HepG2 (cell line): ENCODE measurements at regions not wholly inside any gene's neighbourhood (a gene's known extent, or its start where the extent isn't known, plus 50 kb on each side); places are given as distances from the start of the nearest gene placed in this dataset.

Experiments
- ATAC-seq: fragments of 200-7000 bp; cut with Tn5 transposase; 3 replicates; pipeline ENCODE4 v1.9.1; 2020; ENCODE audit warnings: mild to moderate bottlenecking, moderate library complexity
- BruUV-seq: library from RNA; stranded (reverse); fragments of 400-500 nt; replicated peaks from 2 replicates; lab custom pipeline; 2021; lab: Mats Ljungman, UMichigan
- CTCF ChIA-PET: fragments of 300-600 bp; formaldehyde crosslinking; extraction: SDS; loops from one replicate; lab custom pipeline; 2021; ENCODE audit warnings: low total read pairs, inconsistent platforms, low intra/inter-chr PET ratio; lab: Yijun Ruan, JAX
- POLR2A ChIA-PET: fragments of 350-600 bp; sonication (Branson Sonifier 250); formaldehyde crosslinking; loops from one replicate; lab custom pipeline; 2020; ENCODE audit warnings: antibody characterized with exemption, inconsistent platforms; lab: Yijun Ruan, JAX
- DNase-seq: peaks from one replicate; pipeline ENCODE4 v3.0.0-alpha.2; 2015; ENCODE audit warnings: low spot score
- FAIRE-seq: peaks from 3 replicates; lab custom pipeline; 2011; peaks lifted over from hg19 to GRCh38; lab: Jason Lieb, UNC
- H2AFZ ChIP-seq: one replicate; pipeline ENCODE4 v1.6.1; 2011; ENCODE audit warnings: low read length, inconsistent platforms
- H3K27ac ChIP-seq: fragments of 300-600 bp; 3 replicates; pipeline ENCODE4 v1.8.0; 2011; ENCODE audit warnings: mixed run types, mild to moderate bottlenecking, mixed read lengths, low read length, inconsistent platforms; ENCODE audit not compliant: insufficient read depth; ENCODE audit errors: extremely low read length
- H3K27me3 ChIP-seq, 2 experiments: fragments of 200-600 bp in 1 of 2; 2 replicates in 1 of 2; 3 replicates in 1 of 2; pipeline versions ENCODE4 v1.6.0 to v1.8.0; 2011; ENCODE audit warnings: low read length in 2 of 2, mild to moderate bottlenecking in 2 of 2, moderate library complexity in 2 of 2, inconsistent platforms in 1 of 2; ENCODE audit not compliant: insufficient read depth in 2 of 2, control insufficient read depth in 1 of 2
- H3K36me3 ChIP-seq, 2 experiments: fragments of 200-600 bp in 1 of 2; replicated peaks in 1 of 2; 2 replicates in 1 of 2; 3 replicates in 1 of 2; pipeline versions ENCODE4 v1.5.1 to v1.8.0; 2011; ENCODE audit warnings: low read length in 2 of 2, inconsistent platforms in 1 of 2; ENCODE audit not compliant: insufficient read depth in 2 of 2, control insufficient read depth in 1 of 2
- H3K4me1 ChIP-seq: 2 replicates; pipeline ENCODE4 v1.5.1; 2012; ENCODE audit warnings: low read length, inconsistent platforms; ENCODE audit not compliant: insufficient read depth
- H3K4me2 ChIP-seq: 2 replicates; pipeline ENCODE4 v1.6.0; 2011; ENCODE audit warnings: low read depth, low read length, inconsistent platforms
- H3K4me3 ChIP-seq, 3 experiments: fragments of 200-600 bp in 1 of 3; sonication (generic), shearing (Covaris generic) in 1 of 3; replicated peaks in 1 of 3; 2 replicates each; pipeline ENCODE4 v1.5.1; 2011 to 2016; ENCODE audit warnings: low read length in 3 of 3, inconsistent platforms in 2 of 3, low read depth in 2 of 3, mild to moderate bottlenecking in 2 of 3, control low read depth in 1 of 3, mixed read lengths in 1 of 3; ENCODE audit not compliant: insufficient read depth in 1 of 3
- H3K79me2 ChIP-seq: one replicate; pipeline ENCODE4 v1.6.1; 2011; ENCODE audit warnings: low read length, inconsistent platforms; ENCODE audit not compliant: insufficient read depth
- H3K9ac ChIP-seq: 2 replicates; pipeline ENCODE4 v1.6.0; 2011; ENCODE audit warnings: mild to moderate bottlenecking, low read depth, low read length, inconsistent platforms; ENCODE audit not compliant: insufficient read depth
- H3K9me3 ChIP-seq: 2 replicates; pipeline ENCODE4 v1.5.1; 2012; ENCODE audit warnings: mild to moderate bottlenecking, low read length
- H4K20me1 ChIP-seq: 2 replicates; pipeline ENCODE4 v1.6.0; 2011; ENCODE audit warnings: inconsistent platforms, mild to moderate bottlenecking, low read length, moderate library complexity; ENCODE audit not compliant: insufficient read depth
- DZIP1 ChIP-seq: sonication (generic); formaldehyde crosslinking; IDR thresholded peaks from 2 replicates; pipeline ENCODE4 v1.5.0; 2020; ENCODE audit warnings: mild to moderate bottlenecking, missing genetic modification reagents
- HMGXB4 ChIP-seq, 2 experiments: sonication (generic) in 1 of 2; formaldehyde crosslinking in 1 of 2; IDR thresholded peaks; 2 replicates each; pipeline versions ENCODE4 v1.4.0 to v1.6.1; 2018 to 2020; ENCODE audit warnings: missing genetic modification reagents in 2 of 2, borderline replicate concordance in 1 of 2, low read depth in 1 of 2, mild to moderate bottlenecking in 1 of 2, missing biosample characterization in 1 of 2
- HOXA3 ChIP-seq: sonication (generic); formaldehyde crosslinking; IDR thresholded peaks from 2 replicates; pipeline ENCODE4 v1.5.0; 2020; ENCODE audit warnings: missing genetic modification reagents
- MXD3 ChIP-seq: IDR thresholded peaks from 2 replicates; pipeline ENCODE4 v1.6.1; 2016; ENCODE audit warnings: mild to moderate bottlenecking, missing biosample characterization, missing genetic modification reagents
- MYC ChIP-seq: sonication (generic); formaldehyde crosslinking; IDR thresholded peaks from 2 replicates; pipeline ENCODE4 v1.9.0; 2021; ENCODE audit warnings: missing genetic modification reagents, borderline replicate concordance
- PAF1 ChIP-seq: IDR thresholded peaks from 2 replicates; pipeline ENCODE4 v1.6.1; 2016; ENCODE audit warnings: missing genetic modification reagents, missing compliant biosample characterization
- PRDM4 ChIP-seq: sonication (generic); formaldehyde crosslinking; IDR thresholded peaks from 2 replicates; pipeline ENCODE4 v1.9.0; 2021; ENCODE audit warnings: missing genetic modification reagents, borderline replicate concordance
- ZNF160 ChIP-seq: sonication (generic); formaldehyde crosslinking; IDR thresholded peaks from 2 replicates; pipeline ENCODE4 v1.8.0; 2022; ENCODE audit warnings: mild to moderate bottlenecking, inconsistent platforms, missing genetic modification reagents
- ZNF296 ChIP-seq: sonication (generic); formaldehyde crosslinking; conservative IDR thresholded peaks from 2 replicates; pipeline ENCODE4 v1.5.0; 2020; ENCODE audit warnings: mild to moderate bottlenecking, missing genetic modification reagents
- ZNF337 ChIP-seq: sonication (generic); formaldehyde crosslinking; IDR thresholded peaks from 2 replicates; pipeline ENCODE4 v1.5.1; 2020; ENCODE audit warnings: missing genetic modification reagents, low read depth, mild to moderate bottlenecking, borderline replicate concordance
- ZNF33B ChIP-seq: sonication (generic); formaldehyde crosslinking; IDR thresholded peaks from 2 replicates; pipeline ENCODE4 v1.5.1; 2020; ENCODE audit warnings: mild to moderate bottlenecking, missing genetic modification reagents
- ZNF460 ChIP-seq: sonication (generic); formaldehyde crosslinking; IDR thresholded peaks from 2 replicates; pipeline ENCODE4 v1.5.1; 2020; ENCODE audit warnings: missing genetic modification reagents, mild to moderate bottlenecking, borderline replicate concordance
- ZNF644 ChIP-seq: IDR thresholded peaks from 2 replicates; pipeline ENCODE4 v1.6.1; 2016; ENCODE audit warnings: low read depth
- ZNF883 ChIP-seq: sonication (generic); formaldehyde crosslinking; IDR thresholded peaks from 2 replicates; pipeline ENCODE4 v1.5.1; 2020; ENCODE audit warnings: mild to moderate bottlenecking, missing genetic modification reagents; ENCODE audit errors: not compliant biosample characterization
- WGBS: methylation state at CpG from one replicate; pipeline ENCODE4 v1.1.6; 2017; ENCODE audit warnings: low lambda C conversion rate; 5-methylcytosine and 5-hydroxymethylcytosine counted together
- in situ Hi-C: cut with HindIII; loops from 2 replicates; pipeline ENCODE4 v1.10.0; 2017; ENCODE audit warnings: low pct_unique_long_range_greater_than_20kb; ENCODE audit not compliant: extremely low pct_ligation_motif_present
- intact Hi-C: fragments of 100-400 bp; cut with micrococcal nuclease; formaldehyde crosslinking; loops from one replicate; pipeline ENCODE4 v1.10.0; 2022; ENCODE audit not compliant: unreplicated experiment

GRCh38 chr5:74141053-74141452, 499.5 kb downstream of the ENC1 start:
- intact Hi-C loops (no loop called here), in situ Hi-C loops (no loop called here)
- DNase-seq (no peak), FAIRE-seq (no peak), ATAC-seq (no peak)
- Histone ChIP-seq H3K4me3 (no peak overlapping the region), H3K27me3 (peaks cover 0 to 13% of the 10 kb centered on the region in 2 experiments; a peak in 2 of 5 replicates), H2AFZ (no peak overlapping the region), H4K20me1 (no peaks in the 10 kb centered on the region), H3K79me2 (no peaks in the 10 kb centered on the region), H3K36me3 (no peaks in the 10 kb centered on the region), H3K9me3 (no peaks in the 10 kb centered on the region), H3K4me1 (no peaks in the 10 kb centered on the region), H3K4me2 (no peak overlapping the region), H3K27ac (no peak overlapping the region), H3K9ac (no peak overlapping the region)
- ChIA-PET POLR2A (no interaction called here), CTCF (no interaction called here)
- BruUV-seq: no TSS peak
- whole genome bisulfite sequencing: 28% methylated on average over 4 of the region's 4 CpGs
- TF ChIP-seq ZNF883 (CRISPR knock-in tag) (no peak), ZNF337 (CRISPR knock-in tag) (no peak), PAF1 (no peak), MXD3 (CRISPR knock-in tag) (no peak), PRDM4 (CRISPR knock-in tag) (no peak), ZNF296 (CRISPR knock-in tag) (no peak), HMGXB4 (CRISPR knock-in tag; IDR thresholded peaks at IDR 0.05; ENCODE audit: borderline replicate concordance in 1 of 2, low read depth in 1 of 2) (no peak), ZNF160 (CRISPR knock-in tag) (no peak), MYC (CRISPR knock-in tag) (no peak), DZIP1 (CRISPR knock-in tag) (no peak), ZNF644 (CRISPR knock-in tag) (no peak), HOXA3 (CRISPR knock-in tag) (no peak), ZNF33B (CRISPR knock-in tag) (no peak), ZNF460 (CRISPR knock-in tag) (no peak)
